H1 (cell line): ENCODE measurements at regions not wholly inside any gene's neighbourhood (a gene's known extent, or its start where the extent isn't known, plus 50 kb on each side); places are given as distances from the start of the nearest gene placed in this dataset.

Source experiments
- CTCF ChIA-PET: fragments of 300-600 bp; sonication (Branson Sonifier 250); formaldehyde crosslinking; loops from one replicate; lab custom pipeline; 2021; ENCODE audit not compliant: partially characterized antibody; lab: Charles Lee
- POLR2A ChIA-PET: fragments of 300-600 bp; sonication (Branson Sonifier 250); formaldehyde crosslinking; loops from one replicate; lab custom pipeline; 2021; ENCODE audit warnings: inconsistent platforms; ENCODE audit not compliant: partially characterized antibody; lab: Charles Lee
- DNase-seq, 2 experiments: peaks; one replicate each; pipeline versions ENCODE4 v3.0.0 to v3.0.0-alpha.2; 2010 to 2022; ENCODE audit warnings: low spot score in 2 of 2, low read depth in 1 of 2, mixed read lengths in 1 of 2
- FAIRE-seq: peaks from 2 replicates; lab custom pipeline; 2011; peaks lifted over from hg19 to GRCh38; lab: Jason Lieb, UNC
- H2AFZ ChIP-seq: 2 replicates; pipeline ENCODE4 v1.8.1; 2012; ENCODE audit warnings: low read length, inconsistent platforms
- H2AK5ac ChIP-seq: 2 replicates; pipeline ENCODE4 v1.6.1; 2013; ENCODE audit warnings: low read depth, low read length
- H2BK120ac ChIP-seq: replicated peaks from 2 replicates; pipeline ENCODE3; 2013; ENCODE audit warnings: low read depth, low read length, inconsistent platforms
- H2BK12ac ChIP-seq: 2 replicates; pipeline ENCODE4 v1.6.1; 2013; ENCODE audit warnings: low read depth, low read length
- H2BK15ac ChIP-seq: 2 replicates; pipeline ENCODE4 v1.6.1; 2013; ENCODE audit warnings: low read length
- H2BK20ac ChIP-seq: 2 replicates; pipeline ENCODE4 v1.6.1; 2013; ENCODE audit warnings: low read length
- H2BK5ac ChIP-seq: 2 replicates; pipeline ENCODE4 v1.6.1; 2013; ENCODE audit warnings: low read depth, low read length
- H3K14ac ChIP-seq: 2 replicates; pipeline ENCODE4 v1.6.1; 2013; ENCODE audit warnings: inconsistent platforms; ENCODE audit not compliant: insufficient read length
- H3K18ac ChIP-seq: 2 replicates; pipeline ENCODE4 v1.6.1; 2013; ENCODE audit warnings: low read length; ENCODE audit errors: extremely low read depth
- H3K23ac ChIP-seq: 2 replicates; pipeline ENCODE4 v1.6.1; 2013; ENCODE audit warnings: inconsistent platforms; ENCODE audit not compliant: insufficient read length
- H3K23me2 ChIP-seq: 2 replicates; pipeline ENCODE4 v1.6.1; 2013; ENCODE audit warnings: low read depth, low read length
- H3K27ac ChIP-seq: 2 replicates; pipeline ENCODE4 v1.6.1; 2011; ENCODE audit warnings: low read depth, low read length, inconsistent platforms
- H3K27me3 ChIP-seq, 4 experiments: replicated peaks in 1 of 4; 1 replicate in 1 of 4; 2 replicates in 3 of 4; pipeline versions ENCODE4 v1.6.1 to v1.8.1; 2011 to 2013; ENCODE audit warnings: low read length in 3 of 4, mild to moderate bottlenecking in 3 of 4, inconsistent platforms in 2 of 4, mixed read lengths in 2 of 4, moderate library complexity in 1 of 4; ENCODE audit not compliant: control insufficient read depth in 3 of 4, insufficient read depth in 3 of 4; ENCODE audit errors: extremely low read depth in 1 of 4
- H3K36me3 ChIP-seq, 4 experiments: 2 replicates each; pipeline versions ENCODE4 v1.6.1 to v1.8.1; 2011 to 2013; ENCODE audit warnings: mild to moderate bottlenecking in 4 of 4, low read length in 3 of 4, moderate library complexity in 2 of 4, control low read depth in 1 of 4, inconsistent platforms in 1 of 4; ENCODE audit not compliant: insufficient read depth in 4 of 4, control insufficient read depth in 2 of 4
- H3K4ac ChIP-seq: replicated peaks from 2 replicates; pipeline ENCODE3; 2013; ENCODE audit warnings: low read length, low read depth, mixed read lengths, inconsistent platforms; ENCODE audit not compliant: insufficient read length
- H3K4me1 ChIP-seq, 4 experiments: replicated peaks in 1 of 4; 1 replicate in 1 of 4; 2 replicates in 3 of 4; pipeline versions ENCODE4 v1.6.1 to v1.8.1; 2011 to 2013; ENCODE audit warnings: low read length in 3 of 4, inconsistent platforms in 2 of 4, mixed read lengths in 1 of 4; ENCODE audit not compliant: insufficient read depth in 4 of 4, control insufficient read depth in 3 of 4
- H3K4me2 ChIP-seq, 2 experiments: 2 replicates each; pipeline versions ENCODE4 v1.6.1 to v1.8.1; 2011 to 2013; ENCODE audit warnings: low read depth in 2 of 2, low read length in 2 of 2, control low read depth in 1 of 2, inconsistent platforms in 1 of 2, mild to moderate bottlenecking in 1 of 2; ENCODE audit not compliant: insufficient read depth in 1 of 2
- H3K4me3 ChIP-seq, 4 experiments: fragments of 200-600, 300-600 bp in 1 of 4; sonication (generic), shearing (Covaris generic), sonication (Bioruptor Twin) in 1 of 4; 2 replicates each; pipeline versions ENCODE4 v1.5.1 to v1.8.1; 2011 to 2016; ENCODE audit warnings: low read length in 4 of 4, low read depth in 3 of 4, control low read depth in 2 of 4, inconsistent platforms in 2 of 4, mild to moderate bottlenecking in 2 of 4, mixed read lengths in 1 of 4, moderate library complexity in 1 of 4; ENCODE audit not compliant: insufficient read depth in 2 of 4; ENCODE audit errors: extremely low read depth in 1 of 4
- H3K56ac ChIP-seq: replicated peaks from 2 replicates; pipeline ENCODE3; 2013; ENCODE audit warnings: low read depth, mild to moderate bottlenecking, mixed read lengths, low read length, inconsistent platforms; ENCODE audit not compliant: insufficient read length
- H3K79me1 ChIP-seq: 2 replicates; pipeline ENCODE4 v1.6.1; 2013; ENCODE audit warnings: low read depth, low read length, control low read depth
- H3K79me2 ChIP-seq, 2 experiments: 2 replicates each; pipeline versions ENCODE4 v1.6.1 to v1.8.1; 2012 to 2013; ENCODE audit warnings: low read length in 2 of 2, mild to moderate bottlenecking in 2 of 2, inconsistent platforms in 1 of 2; ENCODE audit not compliant: insufficient read depth in 2 of 2, control insufficient read depth in 1 of 2
- H3K9ac ChIP-seq, 4 experiments: replicated peaks in 1 of 4; 1 replicate in 1 of 4; 2 replicates in 3 of 4; pipeline versions ENCODE4 v1.6.1 to v1.8.1; 2011 to 2013; ENCODE audit warnings: low read depth in 3 of 4, low read length in 3 of 4, control low read depth in 2 of 4, mild to moderate bottlenecking in 2 of 4, moderate library complexity in 2 of 4, inconsistent platforms in 1 of 4; ENCODE audit errors: extremely low read depth in 1 of 4
- H3K9me3 ChIP-seq, 2 experiments: 2 replicates each; pipeline versions ENCODE4 v1.6.1 to v1.8.1; 2012 to 2013; ENCODE audit warnings: mild to moderate bottlenecking in 2 of 2, moderate library complexity in 2 of 2, control low read depth in 1 of 2, inconsistent platforms in 1 of 2, low read depth in 1 of 2, low read length in 1 of 2, mixed read lengths in 1 of 2; ENCODE audit not compliant: insufficient read depth in 2 of 2
- H4K20me1 ChIP-seq, 2 experiments: replicated peaks in 1 of 2; 2 replicates each; pipeline versions ENCODE3 to v1.8.1; 2011 to 2013; ENCODE audit warnings: inconsistent platforms in 2 of 2, low read length in 2 of 2, mild to moderate bottlenecking in 1 of 2; ENCODE audit not compliant: insufficient read depth in 2 of 2, control insufficient read depth in 1 of 2
- H4K5ac ChIP-seq: 2 replicates; pipeline ENCODE4 v1.6.1; 2013; ENCODE audit warnings: low read length, low read depth, mixed read lengths, inconsistent platforms; ENCODE audit not compliant: insufficient read length
- H4K8ac ChIP-seq: 2 replicates; pipeline ENCODE4 v1.8.0; 2013; ENCODE audit warnings: mild to moderate bottlenecking, moderate library complexity, low read length, inconsistent platforms; ENCODE audit not compliant: insufficient read depth; ENCODE audit errors: extremely low read depth
- H4K91ac ChIP-seq: replicated peaks from 2 replicates; pipeline ENCODE3; 2013; ENCODE audit warnings: low read length, mixed read lengths, inconsistent platforms; ENCODE audit not compliant: insufficient read length
- CBX8 ChIP-seq: fragments of 300-800, 300-1000 bp; sonication (generic); IDR thresholded peaks from 2 replicates; pipeline ENCODE4 v1.7.1; 2016; ENCODE audit warnings: low read depth, low read length, borderline replicate concordance
- CHD2 ChIP-seq: IDR thresholded peaks from 2 replicates; pipeline ENCODE4 v1.6.1; 2012; ENCODE audit warnings: low read length, improper control_type of control experiment
- CREB1 ChIP-seq: IDR thresholded peaks from 2 replicates; pipeline ENCODE4 v1.6.1; 2012; ENCODE audit warnings: inconsistent platforms
- E2F6 ChIP-seq: IDR thresholded peaks from 2 replicates; pipeline ENCODE4 v1.6.1; 2012; ENCODE audit warnings: inconsistent platforms
- KDM1A ChIP-seq: fragments of 200-600, 300-600 bp; sonication (generic); IDR thresholded peaks from 2 replicates; pipeline ENCODE4 v1.7.1; 2016; ENCODE audit warnings: mild to moderate bottlenecking, low read length, borderline replicate concordance
- NRF1 ChIP-seq: IDR thresholded peaks from 2 replicates; pipeline ENCODE4 v1.6.1; 2011; ENCODE audit warnings: mild to moderate bottlenecking, low read depth, low read length, improper control_type of control experiment
- PHF8 ChIP-seq: fragments of 200-600 bp; sonication (generic); conservative IDR thresholded peaks from 2 replicates; pipeline ENCODE4 v1.7.1; 2012; ENCODE audit warnings: low read depth, mild to moderate bottlenecking, inconsistent platforms, low read length, moderate library complexity
- RFX5 ChIP-seq: IDR thresholded peaks from 2 replicates; pipeline ENCODE4 v1.6.1; 2011; ENCODE audit warnings: low read depth, low read length, improper control_type of control experiment, borderline replicate concordance
- RXRA ChIP-seq: IDR thresholded peaks from 2 replicates; pipeline ENCODE4 v1.6.1; 2011; ENCODE audit warnings: low read depth, mild to moderate bottlenecking, low read length, moderate library complexity; ENCODE audit not compliant: insufficient read depth
- SIN3A ChIP-seq, 2 experiments: IDR thresholded peaks in 1 of 2; conservative IDR thresholded peaks in 1 of 2; 2 replicates each; pipeline ENCODE4 v1.6.1; 2011 to 2012; ENCODE audit warnings: low read length in 2 of 2, improper control_type of control experiment in 1 of 2, low read depth in 1 of 2, mild to moderate bottlenecking in 1 of 2
- SIRT6 ChIP-seq: IDR thresholded peaks from one replicate; pipeline ENCODE4 v1.7.1; 2012; ENCODE audit warnings: low read length, inconsistent platforms
- SP4 ChIP-seq: IDR thresholded peaks from 2 replicates; pipeline ENCODE4 v1.6.1; 2012; ENCODE audit warnings: low read length, inconsistent platforms
- TAF1 ChIP-seq: IDR thresholded peaks from 2 replicates; pipeline ENCODE4 v1.6.1; 2011; ENCODE audit warnings: mild to moderate bottlenecking, low read depth, low read length
- TBP ChIP-seq: IDR thresholded peaks from 2 replicates; pipeline ENCODE4 v1.6.1; 2011; ENCODE audit warnings: low read depth, low read length, improper control_type of control experiment
- USF2 ChIP-seq: IDR thresholded peaks from 2 replicates; pipeline ENCODE4 v1.6.1; 2011; ENCODE audit warnings: low read length, improper control_type of control experiment
- WGBS, 2 experiments: shearing (Covaris generic) in 1 of 2; methylation state at CpG; one replicate each; pipeline versions ENCODE4 v1.1.6 to v1.1.7; 2013 to 2015; ENCODE audit warnings: low lambda C conversion rate in 2 of 2, mixed read lengths in 2 of 2, inconsistent platforms in 1 of 2, low coverage in 1 of 2, missing lambda C conversion rate in 1 of 2; ENCODE audit not compliant: insufficient replicate concordance in 2 of 2, insufficient coverage in 1 of 2, insufficient read length in 1 of 2; ENCODE audit errors: extremely low coverage in 1 of 2, missing lambda C conversion rate in 1 of 2; 5-methylcytosine and 5-hydroxymethylcytosine counted together

- Histone ChIP-seq H3K79me2 (no peaks in the 10 kb centered on the region), H3K9ac (no peak overlapping the region), H3K18ac (no peak overlapping the region), H4K20me1 (no peaks in the 10 kb centered on the region), H4K91ac (no peak overlapping the region), H2BK120ac (no peak overlapping the region), H3K23me2 (no peaks in the 10 kb centered on the region), H2AFZ (no peak overlapping the region), H3K27me3 (no peaks in the 10 kb centered on the region), H4K5ac (no peak overlapping the region), H3K36me3 (no peaks in the 10 kb centered on the region), H2BK20ac (no peak overlapping the region), H3K56ac (no peak overlapping the region), H3K23ac (no peak overlapping the region), H3K4me1 (no peaks in the 10 kb centered on the region), H2BK12ac (no peak overlapping the region), H3K4me2 (no peak overlapping the region), H4K8ac (no peak overlapping the region), H3K14ac (no peak overlapping the region), H3K4ac (no peak overlapping the region), H3K79me1 (no peaks in the 10 kb centered on the region), H2BK15ac (no peak overlapping the region), H2BK5ac (no peak overlapping the region), H3K4me3 (no peak overlapping the region), H3K9me3 (no peaks in the 10 kb centered on the region), H2AK5ac (no peak overlapping the region), H3K27ac (no peak overlapping the region)
- no peak for DNase-seq
- FAIRE-seq = no peak
- CTCF ChIA-PET = no interaction called here
- 96% methylated on average over 1 of the region's 1 CpG; no CpG with 5 or more reads in 1 of the 2 experiments for WGBS, 2 experiments
- POLR2A ChIA-PET = no interaction called here
- TF ChIP-seq CHD2 (no peak), RFX5 (no peak), USF2 (no peak), SIN3A (conservative IDR thresholded peaks at IDR 0.05 in 1 of 2, IDR thresholded peaks at IDR 0.05 in 1 of 2; ENCODE audit: low read depth in 1 of 2, low read length in 2 of 2) (no peak), CREB1 (no peak), PHF8 (no peak), TBP (no peak), TAF1 (no peak), NRF1 (no peak), RXRA (no peak), SP4 (no peak), SIRT6 (no peak), CBX8 (no peak), E2F6 (no peak), KDM1A (no peak)
Observed at GRCh38 chr1:195529881-195530280, 1078.4 kb downstream of the KCNT2 start.
